Suppressor macrophage treated with lipopolysaccharide for 4 hours (primary cell): ENCODE measurements at regions not wholly inside any gene's neighbourhood (a gene's known extent, or its start where the extent isn't known, plus 50 kb on each side); places are given as distances from the start of the nearest gene placed in this dataset.
"Not testable (repeated sequence)": the region's sequence is repeated elsewhere in the genome, so short reads cannot be mapped to it uniquely, and the experiment has no call there.

Experiments used
- DNase-seq: peaks from one replicate; pipeline ENCODE4 v3.0.0-alpha.2; 2020

GRCh38 chr21:26320596-26320995, 150.0 kb upstream of the APP start:
- no peak for DNase-seq

GRCh38 chr21:26307640-26308039, 137.1 kb upstream of the APP start:
- DNase-seq = no peak

DNA sequence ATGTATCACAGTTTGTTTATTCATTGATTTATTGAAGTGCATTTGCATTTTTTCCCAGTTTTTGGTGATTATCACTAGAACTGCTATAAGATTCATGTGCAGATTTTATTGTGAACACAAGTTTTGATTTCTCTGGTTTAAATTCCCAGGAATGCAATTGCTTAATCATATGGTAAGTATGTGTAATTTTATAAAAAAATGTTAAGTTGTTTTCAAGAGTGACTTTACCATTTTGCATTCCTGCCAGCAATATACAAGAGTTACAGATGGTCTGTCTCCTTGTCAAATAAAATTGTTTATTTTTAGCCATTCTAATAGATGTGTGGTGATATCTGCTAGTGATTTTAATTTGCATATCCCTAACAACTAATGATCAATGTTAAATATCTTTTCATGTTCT, 127.3 kb upstream of the APP start:
- DNase-seq = no peak

DNA sequence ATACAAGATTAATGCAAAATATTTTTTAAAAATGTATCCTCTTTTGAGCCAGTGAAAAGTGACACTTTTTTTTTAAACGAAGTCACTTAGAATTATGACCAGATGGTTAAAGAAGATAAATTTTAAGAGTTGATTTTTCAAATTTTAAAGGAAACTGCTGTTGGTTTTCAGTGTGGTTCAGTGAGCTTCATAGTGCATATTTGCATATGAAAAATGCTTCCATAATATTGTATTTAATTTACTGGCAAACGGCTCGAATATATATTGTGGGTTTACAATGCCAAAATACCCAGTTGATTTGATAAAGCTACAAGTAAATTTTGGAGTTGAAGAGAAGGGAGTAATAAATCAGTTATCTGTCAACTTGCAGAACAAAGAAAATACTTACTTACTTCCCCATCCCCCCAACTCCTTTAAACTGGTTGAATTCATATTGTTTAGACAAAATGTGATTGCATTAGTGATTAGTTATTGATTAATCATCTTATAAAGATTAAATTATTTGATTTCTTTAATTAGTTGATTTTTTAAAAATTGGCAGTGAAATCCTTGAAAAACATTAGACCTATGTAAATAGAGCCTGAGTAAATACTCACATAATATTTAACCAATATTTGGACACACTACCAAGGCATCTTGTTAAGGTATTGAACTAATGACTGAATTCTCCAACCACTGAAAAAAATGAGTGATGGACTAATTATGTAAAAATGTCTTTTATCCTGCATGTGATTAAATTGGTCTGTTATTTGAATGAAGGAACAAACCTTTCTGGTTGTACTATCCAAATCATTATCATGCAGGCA, 122.8 kb upstream of the APP start:
- no peak for DNase-seq

DNA sequence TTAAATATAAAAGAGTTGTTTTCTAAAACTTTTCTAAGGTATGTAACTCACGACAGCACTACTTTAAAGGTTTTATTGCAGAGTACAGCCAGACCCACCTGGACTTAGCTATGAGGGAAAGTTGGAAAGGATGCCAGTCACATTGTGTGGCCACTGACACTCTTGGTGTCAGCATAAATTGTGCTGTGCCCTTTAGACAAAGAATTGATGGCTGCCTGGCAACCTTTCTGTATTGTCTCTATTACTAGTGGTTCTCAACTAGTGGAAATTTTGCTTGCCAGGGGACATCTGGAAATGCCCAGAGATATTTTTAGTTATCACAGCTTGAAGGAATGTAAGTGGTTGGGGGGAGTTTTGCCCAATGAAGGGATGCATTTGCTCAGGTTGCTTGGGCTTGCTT, 117.5 kb upstream of the APP start:
- DNase-seq = no peak

GRCh38 chr21:26284531-26284930, 114.0 kb upstream of the APP start:
- no peak for DNase-seq

DNA sequence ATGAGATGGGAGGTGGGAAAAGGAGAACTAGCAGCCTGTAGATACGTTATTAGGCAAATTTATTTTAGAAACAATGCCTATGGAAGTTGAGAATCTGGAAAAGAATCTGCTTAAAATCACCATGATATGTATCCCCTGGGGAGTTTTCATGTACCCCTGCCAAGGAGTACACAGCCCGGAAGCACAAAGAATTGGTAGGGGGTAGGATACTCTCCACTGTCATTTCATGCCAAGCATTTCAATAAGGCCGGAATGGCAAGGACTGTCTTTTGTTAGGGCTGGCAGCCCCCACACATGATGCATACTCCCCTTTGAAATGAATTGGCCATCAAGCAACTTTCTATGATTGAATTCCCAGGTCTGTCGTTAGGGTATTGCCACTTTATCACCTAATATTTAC, 111.5 kb upstream of the APP start:
- no peak for DNase-seq

- no peak for DNase-seq
Observed at GRCh38 chr21:26281506-26281905, 110.9 kb upstream of the APP start.

- DNase-seq = no peak
Observed at GRCh38 chr21:26280775-26281174, 110.2 kb upstream of the APP start.

DNA sequence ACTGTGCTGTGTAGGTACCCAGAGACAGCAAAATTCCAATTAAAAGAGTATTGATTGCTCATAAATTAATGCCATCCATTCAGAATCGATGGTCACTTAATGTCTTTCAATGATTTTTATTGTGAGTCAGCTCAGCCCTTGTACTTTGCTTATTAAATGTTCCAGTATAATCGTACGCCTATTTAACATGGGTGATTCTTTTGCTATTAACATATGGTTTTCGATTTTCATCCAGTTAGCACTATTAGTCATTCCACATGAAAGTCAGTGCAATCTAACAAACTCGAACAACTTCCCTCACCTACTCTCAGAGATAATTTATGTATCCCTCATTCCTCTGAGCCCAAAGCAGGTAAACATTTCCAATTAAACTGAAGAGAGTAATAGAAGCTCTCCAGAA, 109.6 kb upstream of the APP start:
- no peak for DNase-seq

DNA sequence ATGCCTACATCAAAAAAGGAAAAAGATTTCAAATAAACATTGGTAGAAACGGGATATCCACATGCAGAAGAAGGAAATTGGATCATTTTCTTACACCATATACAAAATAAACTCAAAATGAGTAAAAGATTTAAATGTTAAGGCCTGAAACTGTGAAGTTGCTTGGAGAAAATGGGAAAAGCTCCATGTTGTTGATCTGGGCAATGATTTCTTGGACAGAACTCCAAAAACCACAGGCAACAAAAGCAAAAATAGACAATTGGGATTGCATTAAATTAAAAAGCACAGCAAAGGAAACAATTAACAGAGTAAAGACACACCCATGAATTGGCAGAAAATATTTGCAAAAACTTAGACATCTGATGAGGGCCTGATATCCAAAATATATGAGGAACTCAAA, 105.2 kb upstream of the APP start:
- DNase-seq = no peak

- DNase-seq = no peak
Observed at GRCh38 chr21:26273686-26274313, 103.2 kb upstream of the APP start.

- no peak for DNase-seq
Observed at GRCh38 chr21:26267389-26267788, 96.8 kb upstream of the APP start.

- DNase-seq = no peak
Observed at GRCh38 chr21:26246073-26246472, 75.5 kb upstream of the APP start.

DNA sequence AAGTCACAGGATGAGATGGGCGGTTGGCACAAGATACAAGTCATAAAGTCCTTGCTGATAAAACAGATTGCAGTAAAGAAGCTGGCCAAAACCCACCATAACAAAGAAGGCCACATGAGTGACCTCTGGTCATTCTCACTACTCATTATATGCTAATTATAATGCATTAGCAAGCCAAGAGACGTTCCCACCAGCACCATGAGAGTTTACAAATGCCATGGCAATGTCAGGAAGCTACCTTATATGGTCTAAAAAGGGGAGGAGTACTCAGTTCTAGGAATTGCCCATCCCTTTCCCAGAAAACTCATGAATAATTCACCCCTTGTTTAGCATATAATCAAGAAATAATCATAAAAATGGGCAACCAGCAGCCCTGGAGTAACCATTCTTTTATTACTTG, 74.9 kb upstream of the APP start:
- DNase-seq = no peak

DNA sequence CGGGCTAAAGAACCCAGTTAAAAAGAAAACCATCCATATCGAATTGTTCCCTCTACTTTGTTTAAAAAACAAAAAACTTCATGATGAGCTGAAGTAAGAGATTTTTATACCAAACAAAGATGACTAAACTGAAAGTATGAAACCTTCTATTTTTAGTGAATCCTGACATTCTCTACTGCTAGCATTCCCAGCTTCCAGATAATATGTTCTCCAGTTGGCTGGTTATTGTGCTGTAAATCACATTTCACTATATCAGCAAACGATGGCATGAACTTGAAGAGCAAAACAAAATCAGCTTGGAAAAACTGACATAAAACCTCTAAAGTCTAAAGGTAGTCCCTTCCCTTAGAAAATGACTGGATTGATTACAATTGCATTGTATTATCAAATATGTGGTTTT, 68.1 kb upstream of the APP start:
- DNase-seq = no peak

GRCh38 chr21:26236281-26236680, 65.7 kb upstream of the APP start:
- DNase-seq = no peak

DNA sequence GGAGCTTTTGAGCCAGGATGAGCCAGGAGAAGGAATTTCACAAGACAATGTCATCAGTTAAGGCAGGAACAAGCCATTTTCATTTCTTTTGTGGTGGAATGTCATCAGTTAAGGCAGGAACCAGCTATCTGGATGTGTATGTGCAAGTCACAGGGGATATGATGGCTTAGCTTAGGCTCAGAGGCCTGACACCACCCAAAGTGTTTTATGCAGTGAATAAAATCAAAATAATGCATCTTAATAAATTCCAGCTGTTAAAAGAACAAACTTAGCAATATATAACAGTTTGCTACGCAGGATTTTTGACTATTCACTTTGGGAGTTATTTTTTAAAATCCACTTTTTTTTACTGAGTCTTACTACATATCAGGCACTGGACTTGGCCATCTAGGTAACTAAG, 62.7 kb upstream of the APP start:
- DNase-seq = not testable (repeated sequence)

GRCh38 chr21:26232491-26232890, 61.9 kb upstream of the APP start:
- DNase-seq = not testable (repeated sequence)

DNA sequence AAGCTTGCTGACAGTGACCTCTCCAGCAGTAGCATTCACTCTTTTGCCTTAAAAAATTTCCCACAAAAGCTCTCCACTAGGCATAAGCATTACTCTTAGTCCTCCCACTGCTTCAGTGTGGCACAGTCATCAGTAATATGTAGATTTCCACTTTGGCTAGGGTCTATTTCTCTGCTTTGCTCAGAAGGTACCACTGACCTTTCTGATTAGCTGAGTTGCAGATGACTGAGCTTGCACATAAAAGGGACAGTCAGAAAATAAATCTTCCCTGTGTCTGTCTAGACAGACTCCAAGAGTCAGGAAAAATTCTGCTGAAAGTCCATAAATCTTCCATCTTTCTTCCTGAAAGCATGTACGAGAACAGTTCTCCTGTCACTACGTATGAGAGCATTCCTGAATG, 56.6 kb upstream of the APP start:
- no peak for DNase-seq

DNA sequence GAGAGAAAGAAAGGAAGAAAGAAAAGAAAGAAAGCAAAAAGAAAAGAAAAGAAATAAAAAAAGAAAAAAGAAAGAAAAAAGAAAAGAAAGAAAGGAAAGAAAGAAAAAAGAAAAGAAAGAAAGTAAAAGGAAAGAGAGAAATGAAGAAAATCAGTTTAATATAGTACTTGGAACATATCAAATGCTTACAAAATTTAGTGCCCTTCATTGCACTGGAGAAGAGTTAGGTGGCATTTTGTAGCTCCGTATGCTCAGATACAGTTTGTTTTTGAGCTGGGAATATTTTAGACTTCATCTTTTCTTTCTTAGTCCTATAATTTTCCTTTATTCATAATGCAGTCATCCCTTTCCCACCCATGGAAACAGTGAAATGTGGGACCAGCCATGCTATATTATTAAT, 56.2 kb upstream of the APP start:
- no peak for DNase-seq

DNA sequence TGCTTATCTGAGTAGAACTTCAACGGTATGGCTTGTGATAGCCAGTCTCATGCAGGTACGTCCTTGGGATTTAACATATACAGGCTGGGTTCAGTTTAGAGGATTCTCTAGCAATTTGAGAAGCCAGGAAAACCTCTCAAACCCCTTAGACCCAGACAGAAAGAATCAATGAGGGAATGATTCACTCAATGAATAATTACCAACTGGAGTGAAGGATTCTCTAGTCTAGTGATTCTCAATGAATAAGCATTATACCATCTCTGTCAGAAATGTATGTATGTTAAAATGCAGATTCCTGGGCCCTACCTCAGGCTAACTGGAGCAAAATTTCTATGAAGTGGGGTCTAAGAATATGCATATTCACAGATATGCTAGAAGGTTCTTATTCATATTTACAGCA, 54.5 kb upstream of the APP start:
- DNase-seq = no peak

DNA sequence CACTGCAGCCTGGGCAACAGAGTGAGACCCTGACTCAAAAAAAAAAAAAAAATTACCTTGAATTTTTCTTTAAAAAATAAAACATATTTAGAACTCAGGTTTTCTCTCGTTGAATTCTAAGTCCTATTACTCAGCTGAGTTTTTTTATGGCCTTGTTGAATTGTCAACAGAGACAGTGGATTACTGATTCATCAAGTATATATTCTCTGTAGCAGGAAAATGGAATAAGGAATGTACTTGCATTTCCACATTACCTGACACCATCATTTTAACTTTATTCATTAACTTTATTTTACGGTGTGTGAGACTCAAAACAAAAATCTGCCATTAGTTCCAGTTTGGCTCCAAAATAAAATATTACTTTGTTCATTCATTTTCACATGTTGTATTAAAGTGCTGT, 53.8 kb upstream of the APP start:
- no peak for DNase-seq
